Stomach (tissue), 8 donors: ENCODE measurements at regions not wholly inside any gene's neighbourhood (a gene's known extent, or its start where the extent isn't known, plus 50 kb on each side); places are given as distances from the start of the nearest gene placed in this dataset.
"Not testable (repeated sequence)": the region's sequence is repeated elsewhere in the genome, so short reads cannot be mapped to it uniquely, and the experiment has no call there.

Source experiments
- DNase-seq, 2 donors: peaks; one replicate each; pipeline versions ENCODE4 v3.0.0 to v3.0.0-alpha.2; 2013 to 2019
- H3K27ac ChIP-seq, 5 donors: fragments of 200-600 bp in 4 of 5; sonication (generic) in 4 of 5; one replicate each; pipeline ENCODE4 v1.5.1; 2013 to 2019; ENCODE audit warnings: mild to moderate bottlenecking in 1 of 5, moderate library complexity in 1 of 5
- H3K27me3 ChIP-seq, 3 donors: fragments of 200-600 bp; sonication (generic); one replicate each; pipeline ENCODE4 v1.5.1; 2017 to 2019; ENCODE audit warnings: mixed run types in 1 of 3
- H3K36me3 ChIP-seq, 4 donors: fragments of 200-600 bp; sonication (generic); 1 replicate in 3 of 4; 2 replicates in 1 of 4; pipeline ENCODE4 v1.5.1; 2016 to 2019
- H3K4me1 ChIP-seq, 4 donors: fragments of 200-600 bp; sonication (generic); one replicate each; pipeline ENCODE4 v1.5.1; 2016 to 2019
- H3K4me3 ChIP-seq, 4 donors: fragments of 200-600 bp; sonication (generic) in 3 of 4; one replicate each; pipeline ENCODE4 v1.5.1; 2016 to 2019; ENCODE audit warnings: mild to moderate bottlenecking in 1 of 4
- H3K9me3 ChIP-seq, 4 donors: fragments of 200-600 bp; sonication (generic); one replicate each; pipeline ENCODE4 v1.5.1; 2016 to 2019
- CTCF ChIP-seq, 7 experiments: fragments of 450-650 bp in 4 of 7; fragments of 200-600 bp in 3 of 7; sonication (generic) in 3 of 7; IDR thresholded peaks; one replicate each; pipeline ENCODE4 v1.5.1; 2016 to 2019; ENCODE audit warnings: antibody characterized with exemption in 7 of 7, control low read depth in 2 of 7, mild to moderate bottlenecking in 1 of 7
- EP300 ChIP-seq: sonication (generic); formaldehyde crosslinking; IDR thresholded peaks from one replicate; pipeline ENCODE4 v1.6.1; 2017; ENCODE audit warnings: antibody characterized with exemption
- POLR2A ChIP-seq, 4 donors: fragments of 450-650 bp; IDR thresholded peaks; one replicate each; pipeline ENCODE4 v1.6.1; 2016; ENCODE audit warnings: antibody characterized with exemption in 4 of 4, control low read depth in 2 of 4, mild to moderate bottlenecking in 1 of 4, moderate library complexity in 1 of 4
- POLR2AphosphoS5 ChIP-seq, 3 donors: sonication (generic); formaldehyde crosslinking; IDR thresholded peaks; one replicate each; pipeline ENCODE4 v1.6.1; 2016; ENCODE audit warnings: antibody characterized with exemption in 3 of 3
- WGBS, 5 donors: extraction: QIAGEN DNeasy Blood & Tissue Kit in 3 of 5; methylation state at CpG; one replicate each; pipeline versions ENCODE4 v1.1.5 to v1.1.7; 2013 to 2018; 5-methylcytosine and 5-hydroxymethylcytosine counted together
- intact Hi-C: fragments of 100-400 bp; cut with DNase I; formaldehyde crosslinking; loops from one replicate; pipeline ENCODE4 v1.15.1; 2023; ENCODE audit warnings: low total_unique reads
- donor health status: healthy with polysubstance abuse.
- donor health status: Bipolar disorder and iron deficiency.
- donor health status: healthy.

GRCh38 chr1:199522338-199522737, 505.2 kb upstream of the NR5A2 start:
- H3K4me1 ChIP-seq, result no peaks in the 10 kb centered on the region
- H3K27me3 ChIP-seq, result no peaks in the 10 kb centered on the region
- H3K9me3 ChIP-seq, result no peaks in the 10 kb centered on the region
- whole genome bisulfite sequencing, 5 donors, result 6 to 19% (median 10%) methylated on average over 1 of the region's 1 CpG
- TF ChIP-seq EP300, result no peak
- no peak for TF ChIP-seq POLR2A (IDR thresholded peaks at IDR 0.05)
- TF ChIP-seq CTCF (IDR thresholded peaks at IDR 0.05), result no peak
- no peak for TF ChIP-seq POLR2AphosphoS5 (IDR thresholded peaks at IDR 0.05)
- H3K4me3 ChIP-seq, result no peak overlapping the region
- H3K27ac ChIP-seq, result no peak overlapping the region
- intact Hi-C loops, result no loop called here
- no peak for DNase-seq
- no peaks in the 10 kb centered on the region for H3K36me3 ChIP-seq

GRCh38 chr1:199522936-199523335, 504.6 kb upstream of the NR5A2 start:
- no peaks in the 10 kb centered on the region for H3K4me1 ChIP-seq
- no peak for TF ChIP-seq EP300
- TF ChIP-seq CTCF (IDR thresholded peaks at IDR 0.05), result no peak
- no peak for TF ChIP-seq POLR2AphosphoS5 (IDR thresholded peaks at IDR 0.05)
- TF ChIP-seq POLR2A (IDR thresholded peaks at IDR 0.05), result no peak
- no peaks in the 10 kb centered on the region for H3K27me3 ChIP-seq
- H3K36me3 ChIP-seq, result no peaks in the 10 kb centered on the region
- WGBS, 5 donors, result 72 to 90% (median 80%) methylated on average over 2 of the region's 2 CpGs
- no peak overlapping the region for H3K27ac ChIP-seq
- intact Hi-C loops, result no loop called here
- no peaks in the 10 kb centered on the region for H3K9me3 ChIP-seq
- no peak for DNase-seq
- H3K4me3 ChIP-seq, result no peak overlapping the region

GRCh38 chr1:199529324-199529723, 498.2 kb upstream of the NR5A2 start:
- no peak overlapping the region for H3K27ac ChIP-seq
- TF ChIP-seq POLR2A (IDR thresholded peaks at IDR 0.05) (no peak), CTCF (IDR thresholded peaks at IDR 0.05) (no peak), EP300 (no peak), POLR2AphosphoS5 (IDR thresholded peaks at IDR 0.05) (no peak)
- H3K9me3 ChIP-seq, result peaks cover 0 to 11% (median 6%) of the 10 kb centered on the region in 4 donors
- no peaks in the 10 kb centered on the region for H3K36me3 ChIP-seq
- no peak overlapping the region for H3K4me3 ChIP-seq
- H3K4me1 ChIP-seq, result no peaks in the 10 kb centered on the region
- H3K27me3 ChIP-seq, result no peaks in the 10 kb centered on the region
- intact Hi-C loops, result no loop called here
- 33 to 88% (median 53%) methylated on average over 1 of the region's 1 CpG for WGBS, 5 donors
- DNase-seq, result no peak

- H3K27ac ChIP-seq, intact Hi-C loops, H3K27me3 ChIP-seq, H3K36me3 ChIP-seq, H3K4me1 ChIP-seq, H3K4me3 ChIP-seq, DNase-seq: not testable (repeated sequence)
- peaks cover 7 to 31% (median 29%) of the 10 kb centered on the region in 4 donors for H3K9me3 ChIP-seq
- WGBS, 5 donors, result 59 to 71% (median 66%) methylated on average over 4 of the region's 4 CpGs
Observed at GRCh38 chr1:199533361-199533760, 494.1 kb upstream of the NR5A2 start.

GRCh38 chr1:199545780-199546179, 481.7 kb upstream of the NR5A2 start:
- intact Hi-C loops, result no loop called here
- Histone ChIP-seq H3K36me3 (no peaks in the 10 kb centered on the region), H3K27me3 (no peaks in the 10 kb centered on the region), H3K4me1 (no peaks in the 10 kb centered on the region), H3K4me3 (no peak overlapping the region), H3K9me3 (no peaks in the 10 kb centered on the region), H3K27ac (no peak overlapping the region)
- 45 to 73% (median 51%) methylated on average over 1 of the region's 1 CpG for WGBS, 5 donors
- TF ChIP-seq CTCF (IDR thresholded peaks at IDR 0.05), result no peak
- no peak for DNase-seq
